Activated CD4-positive, CD25-positive, alpha-beta regulatory T cell treated with anti-CD3 and anti-CD28 coated beads, Interleukin-2, amount 50 U/mL, for 24 hours (primary cell): ENCODE measurements at regions not wholly inside any gene's neighbourhood (a gene's known extent, or its start where the extent isn't known, plus 50 kb on each side); places are given as distances from the start of the nearest gene placed in this dataset.

Source experiments
- ATAC-seq, 2 donors: fragments of 150-1000 bp; cut with Tn5 transposase; one replicate each; pipeline ENCODE4 v1.10.0; 2021; ENCODE audit warnings: mild to moderate bottlenecking in 1 of 2, moderate library complexity in 1 of 2

DNA sequence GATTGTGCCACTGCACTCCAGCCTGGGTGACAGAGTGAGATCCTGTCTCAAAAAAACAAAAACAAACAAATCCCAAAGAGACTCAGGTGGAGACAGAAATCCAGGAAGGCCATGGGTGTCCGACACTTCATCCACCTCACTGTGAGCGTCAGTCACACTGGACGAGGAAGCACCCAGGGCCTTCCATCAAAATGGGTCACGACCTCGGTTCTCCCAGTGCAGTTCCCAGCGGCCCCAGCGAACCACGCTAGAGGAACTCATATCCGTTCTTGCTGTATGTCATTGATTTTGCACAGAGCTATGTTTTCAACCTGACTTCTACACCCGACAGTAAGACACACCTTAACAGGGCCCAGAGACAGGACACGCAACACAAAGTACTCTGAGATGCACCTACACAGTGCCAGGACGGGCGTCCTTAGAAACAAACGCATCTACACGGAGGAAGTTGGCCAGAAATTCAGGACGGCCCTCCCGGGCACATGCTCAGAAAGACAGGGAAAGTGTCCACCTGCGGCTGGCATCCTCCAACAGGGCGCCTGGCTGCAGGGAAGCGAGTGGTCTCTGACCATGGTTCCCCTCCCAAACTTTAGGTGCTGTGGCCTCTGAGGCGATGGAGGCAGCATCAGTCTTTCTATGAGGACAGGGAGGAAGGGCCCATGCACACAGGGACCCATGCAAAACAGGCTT lies 410.5 kb downstream of the CTTN start:
- ATAC-seq: no peak

DNA sequence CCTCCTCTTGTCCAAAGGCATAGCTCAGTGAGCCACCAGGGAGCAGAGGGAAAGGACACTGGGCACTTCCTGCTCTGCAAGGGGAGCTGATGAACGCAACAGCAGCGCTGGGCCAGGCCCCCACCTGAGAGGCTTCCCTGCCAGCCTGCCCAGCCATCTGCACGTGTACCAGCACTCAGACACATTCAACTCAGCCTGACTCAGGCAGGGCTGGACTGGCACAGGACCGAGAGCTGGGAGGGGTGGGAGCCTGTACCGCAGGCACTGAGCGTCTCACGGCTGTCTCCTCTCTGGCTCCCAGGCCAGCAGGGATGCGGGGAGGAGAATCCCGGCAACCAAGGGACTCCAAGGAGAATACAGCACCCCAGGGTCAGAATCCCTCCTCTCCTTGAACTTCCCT lies 411.8 kb downstream of the CTTN start:
- ATAC-seq: no peak

DNA sequence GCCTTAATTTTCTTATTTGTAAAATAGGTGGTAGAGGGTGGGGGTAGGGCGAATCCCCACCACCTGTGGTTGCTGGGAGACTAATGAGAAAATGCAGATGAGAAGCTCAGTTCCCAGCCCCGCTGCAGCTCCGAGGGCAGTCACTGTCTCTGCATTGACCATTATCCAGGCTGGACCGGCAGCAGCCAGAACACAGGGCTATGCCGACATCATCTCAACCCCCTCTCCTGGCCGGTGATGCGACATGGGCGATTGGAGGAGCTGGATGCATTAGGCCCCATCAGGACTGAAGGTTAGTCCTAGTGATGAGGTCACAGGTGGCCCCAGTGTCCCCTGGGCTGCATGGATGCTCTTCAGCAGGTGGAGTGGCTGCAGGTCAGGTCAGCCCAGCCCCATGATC lies 412.4 kb downstream of the CTTN start:
- no peak for ATAC-seq

DNA sequence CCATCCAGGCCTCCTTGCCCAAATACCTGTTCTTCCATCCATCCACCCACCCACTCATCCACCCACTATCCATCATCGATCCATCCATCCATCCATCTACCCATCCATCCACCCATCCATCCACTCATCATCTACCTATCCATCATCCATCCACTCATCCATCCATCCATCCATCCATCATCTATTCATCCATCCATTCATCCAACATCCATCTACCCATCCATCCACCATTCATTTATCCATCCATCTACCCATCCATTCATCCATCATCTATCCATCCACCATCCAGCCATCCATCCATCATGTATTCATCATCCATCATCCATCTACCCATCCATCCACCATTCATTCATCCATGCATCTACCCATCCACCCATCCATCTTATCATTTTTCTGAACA lies 413.2 kb downstream of the CTTN start:
- ATAC-seq: no peak

DNA sequence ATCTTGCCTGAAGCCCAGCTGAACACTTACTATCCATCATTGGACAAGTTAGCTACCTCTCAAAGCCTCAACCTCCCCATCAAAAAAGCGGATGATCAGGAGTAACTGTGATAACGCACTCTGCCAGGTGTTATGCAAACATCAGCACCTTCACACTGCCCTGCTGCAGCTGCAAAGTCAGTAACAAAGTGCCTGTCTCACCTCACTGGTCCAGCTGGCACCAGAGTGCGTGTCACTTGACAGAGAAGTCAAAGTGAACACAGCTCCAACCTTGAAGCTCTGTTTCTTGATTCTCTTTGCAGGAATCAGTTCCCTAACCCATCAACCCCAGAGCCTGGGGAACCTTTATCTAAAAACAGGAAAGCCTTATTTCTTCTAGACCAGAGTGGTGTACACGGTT lies 413.6 kb downstream of the CTTN start:
- no peak for ATAC-seq

DNA sequence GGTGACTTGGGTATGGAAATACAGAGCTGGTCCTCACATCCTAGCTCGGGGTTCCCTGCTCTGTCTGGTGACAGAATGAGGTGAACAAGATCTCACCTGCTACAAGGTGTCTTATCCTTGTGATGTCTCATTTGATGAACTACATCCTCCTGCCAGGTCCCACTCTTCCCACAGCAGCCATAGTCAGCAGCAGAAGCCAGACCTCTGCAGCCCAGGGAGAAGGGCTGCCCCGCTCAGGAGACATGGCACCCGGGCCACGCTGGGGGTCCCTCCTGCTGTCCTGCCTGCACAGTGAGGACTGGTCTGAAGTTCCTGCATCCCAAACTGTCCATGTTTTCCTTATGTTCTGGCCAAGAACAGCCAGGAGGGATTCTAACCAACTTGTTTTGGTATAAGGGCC lies 414.1 kb downstream of the CTTN start:
- no peak for ATAC-seq

DNA sequence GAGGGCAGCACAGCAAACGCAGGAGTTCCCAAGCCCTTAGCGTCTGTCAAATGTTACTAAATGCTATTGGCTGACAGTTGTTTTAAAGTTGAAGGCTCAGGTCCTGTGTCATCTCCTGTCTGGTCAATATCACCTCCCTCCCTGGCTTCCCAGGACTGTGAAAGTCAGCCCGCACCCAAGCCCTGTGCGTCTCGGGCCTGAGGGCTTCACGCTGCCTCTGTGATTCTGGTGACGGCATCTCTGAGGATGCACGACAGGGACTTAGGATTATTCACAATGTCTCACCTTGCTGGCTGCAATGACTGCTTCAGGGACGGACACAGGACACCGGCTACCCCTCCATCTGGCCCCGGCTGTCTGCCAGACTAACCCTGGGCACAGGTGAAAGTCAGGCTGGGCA lies 415.3 kb downstream of the CTTN start:
- no peak for ATAC-seq

DNA sequence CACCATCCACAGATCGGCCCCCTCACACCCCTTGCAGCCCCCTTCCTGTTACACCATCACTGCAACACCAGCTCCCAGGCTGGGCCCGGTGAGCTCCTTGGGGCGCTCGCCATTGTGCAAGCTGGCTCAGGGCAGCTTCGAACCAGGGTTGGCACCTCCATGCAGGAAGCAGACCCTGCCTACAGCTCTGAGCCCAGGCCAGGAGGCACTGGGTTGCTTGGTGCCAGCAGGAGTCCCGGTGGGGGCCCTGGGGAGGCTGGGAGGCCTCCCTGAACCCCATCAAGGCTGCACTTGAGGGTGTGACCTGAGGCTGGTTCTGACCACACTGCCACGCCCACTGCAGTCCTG lies 417.1 kb downstream of the CTTN start:
- no peak for ATAC-seq

DNA sequence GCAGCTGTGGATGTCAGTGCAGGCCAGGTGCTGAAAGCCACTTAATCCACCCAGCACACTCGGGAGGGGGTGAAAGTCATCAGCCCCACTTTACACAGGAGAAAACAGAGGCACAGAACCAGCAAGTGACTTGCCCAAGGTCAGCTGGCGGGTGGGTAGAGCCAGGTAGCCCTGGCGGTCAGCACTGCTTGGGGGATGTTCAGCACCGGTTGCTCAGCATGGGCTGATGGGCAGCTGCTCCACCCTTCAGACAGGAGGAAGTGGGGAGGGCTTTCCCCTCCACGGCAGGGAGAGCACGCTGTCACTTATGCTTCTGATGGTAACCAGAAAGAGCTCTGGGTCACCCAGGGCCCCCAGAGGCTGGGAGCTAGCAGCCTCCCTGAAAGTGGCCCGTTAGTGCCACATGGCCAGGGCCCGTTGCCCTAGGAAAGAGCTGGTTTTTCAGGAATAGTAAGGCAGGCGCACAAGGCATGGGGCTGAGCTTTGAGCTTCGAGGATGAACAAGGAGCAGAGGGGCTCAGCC lies 417.9 kb downstream of the CTTN start:
- no peak for ATAC-seq

DNA sequence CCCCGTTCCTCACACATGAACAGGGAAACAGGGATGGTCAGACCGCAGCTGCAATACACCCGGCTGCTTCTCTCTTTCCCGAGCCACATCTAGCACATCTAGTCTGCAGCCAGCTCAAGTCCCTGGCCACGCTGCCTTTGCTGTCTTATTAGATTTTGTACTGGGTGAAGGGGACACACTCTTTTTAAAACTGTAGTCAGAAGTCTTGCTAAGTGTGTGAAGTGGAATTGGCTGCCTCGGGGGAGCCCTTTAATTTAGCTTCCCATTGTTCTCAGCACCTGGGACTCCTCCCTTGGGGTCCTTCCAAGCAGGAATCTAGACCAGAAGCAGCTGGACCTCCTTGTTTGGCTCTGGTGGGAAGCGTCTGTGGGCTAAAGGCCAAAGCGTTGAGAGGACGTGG lies 420.0 kb downstream of the CTTN start:
- ATAC-seq: no peak

DNA sequence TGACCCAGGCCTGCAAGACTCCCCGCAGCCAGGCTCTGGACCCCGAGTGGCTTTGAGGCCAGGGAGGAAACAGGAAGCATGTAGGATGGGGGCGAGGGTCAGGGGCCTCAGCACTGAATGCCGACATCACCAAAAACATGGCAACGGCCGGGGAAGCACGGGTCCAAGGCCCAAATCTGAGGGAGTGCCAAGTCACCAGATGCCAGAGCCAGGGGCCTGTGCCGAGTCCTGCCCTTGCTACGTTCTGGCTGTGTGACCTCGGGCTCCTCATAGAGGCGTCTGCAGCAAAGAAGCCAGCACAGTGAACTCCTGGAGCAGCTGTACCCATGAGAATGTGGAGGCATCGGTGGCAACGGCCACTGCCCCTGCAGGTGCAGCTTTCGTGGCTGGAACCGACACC lies 420.7 kb downstream of the CTTN start:
- ATAC-seq: no peak

DNA sequence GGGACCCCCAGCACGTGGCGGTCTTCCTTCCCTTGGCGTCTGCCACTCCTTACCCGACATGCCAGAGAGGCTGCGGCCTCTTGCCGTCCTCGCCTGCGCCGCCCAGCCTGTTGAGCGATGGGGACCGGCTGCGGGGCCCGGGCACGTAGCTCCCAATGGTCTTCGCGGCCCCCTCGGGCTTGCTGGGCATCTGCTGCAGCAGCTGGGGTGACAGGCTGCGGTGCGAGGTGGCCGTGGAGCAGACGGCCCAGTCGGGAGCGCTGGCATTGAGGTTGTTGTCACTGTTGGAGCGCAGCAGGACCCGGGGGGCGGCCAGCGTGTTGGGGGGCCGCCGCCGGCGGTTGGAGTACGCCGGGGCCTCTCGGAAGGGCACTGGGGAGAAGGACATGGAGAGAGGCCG lies 422.0 kb downstream of the CTTN start:
- ATAC-seq: no peak

DNA sequence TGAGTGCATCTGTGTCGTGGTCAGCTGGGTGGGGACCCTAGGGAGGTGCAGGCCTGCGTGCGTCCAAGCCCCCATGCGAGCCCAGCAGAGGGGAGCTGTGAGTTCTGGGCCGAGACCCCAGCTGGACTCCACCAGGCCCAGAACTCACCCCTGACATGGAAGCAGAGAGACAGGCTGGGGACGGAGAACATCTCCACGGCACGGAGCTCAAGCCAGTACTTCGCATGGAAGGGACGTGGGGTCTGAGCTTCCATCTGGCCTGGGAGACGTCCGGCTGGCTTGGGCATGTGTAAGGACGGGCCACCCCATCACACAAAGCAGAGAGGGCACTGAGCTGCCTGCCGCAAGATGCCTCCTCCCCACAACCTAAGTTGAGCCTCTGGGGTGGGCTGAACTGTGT lies 422.4 kb downstream of the CTTN start:
- no peak for ATAC-seq

DNA sequence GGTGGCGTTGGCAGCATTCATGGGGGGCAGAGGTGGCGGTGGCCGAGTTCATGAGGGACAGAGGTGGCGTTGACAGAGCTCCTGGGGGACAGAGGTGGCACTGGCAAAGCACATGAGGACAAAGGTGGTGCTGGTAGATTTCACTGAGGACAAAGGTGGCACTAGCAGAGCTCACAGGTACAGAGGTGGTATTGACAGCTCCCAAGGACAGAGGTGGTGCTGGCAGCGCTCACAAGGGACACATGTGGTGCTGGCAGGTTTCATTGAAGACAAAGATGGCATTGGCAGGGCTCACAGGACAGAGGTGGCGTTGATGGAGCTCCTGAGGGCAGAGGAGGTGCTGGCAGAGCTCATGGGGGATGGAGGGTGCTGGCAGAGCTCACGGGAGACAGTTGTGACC lies 425.4 kb downstream of the CTTN start:
- no peak for ATAC-seq

DNA sequence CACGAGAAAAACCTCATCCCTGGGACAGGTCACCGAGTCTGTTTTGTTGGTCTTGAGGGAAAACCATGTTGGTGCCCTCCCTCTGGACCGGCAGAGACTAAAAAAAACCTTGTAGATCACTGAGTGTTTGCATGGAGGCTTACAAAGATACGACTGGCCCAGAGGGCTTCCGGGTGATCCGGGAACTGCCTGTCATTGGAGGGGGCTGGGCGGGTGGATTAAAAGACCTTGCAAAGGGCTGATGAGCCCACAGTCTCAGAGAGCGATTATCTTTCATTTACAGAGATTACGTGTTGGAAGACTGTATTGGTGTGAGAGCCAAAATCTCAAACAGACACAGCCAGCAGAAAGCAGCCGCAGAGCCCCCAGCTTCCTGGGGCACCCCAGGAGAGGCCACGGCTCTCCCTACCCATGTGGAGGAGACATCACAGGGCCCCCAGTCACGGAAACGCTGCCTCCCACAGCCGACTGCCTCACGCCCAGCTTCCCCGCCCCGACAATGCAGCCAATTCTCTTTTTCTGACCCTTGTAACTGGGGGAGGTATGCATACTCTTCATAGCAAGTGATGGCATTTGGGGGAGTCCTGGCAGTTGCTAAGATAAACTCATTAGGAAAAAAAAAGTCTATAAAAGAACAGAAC lies 426.4 kb downstream of the CTTN start:
- no peak for ATAC-seq

DNA sequence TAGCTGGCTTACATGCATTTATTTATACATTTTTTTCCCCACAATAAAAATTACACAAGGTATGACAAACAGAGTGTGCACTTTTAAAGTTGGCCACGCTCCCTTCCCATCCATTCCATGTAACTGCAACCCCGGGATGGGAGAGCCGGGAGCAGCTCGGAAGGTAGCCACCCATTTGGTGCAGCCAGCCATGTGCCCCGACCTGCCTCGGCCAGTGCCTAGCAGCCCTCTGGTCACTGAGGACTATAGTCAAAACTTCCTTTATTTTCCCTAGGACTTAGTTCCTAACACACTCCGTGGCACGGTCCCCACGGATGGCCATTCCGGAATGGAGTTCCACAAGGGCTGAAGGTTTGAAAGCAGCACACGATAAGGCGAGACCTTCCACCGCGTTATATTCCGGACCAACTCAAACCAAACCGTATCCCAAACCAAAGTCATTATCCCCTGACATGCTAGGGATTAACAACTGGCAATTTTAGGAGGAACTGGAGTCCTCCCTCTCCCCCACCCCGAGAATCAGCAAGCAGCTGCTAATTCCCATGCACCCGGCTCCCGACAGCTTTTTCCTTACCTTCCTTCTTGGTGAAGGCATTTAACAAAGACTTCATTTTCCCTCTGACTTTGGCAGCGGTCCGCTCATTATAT lies 426.4 kb downstream of the SHANK2 start:
- ATAC-seq: no peak

DNA sequence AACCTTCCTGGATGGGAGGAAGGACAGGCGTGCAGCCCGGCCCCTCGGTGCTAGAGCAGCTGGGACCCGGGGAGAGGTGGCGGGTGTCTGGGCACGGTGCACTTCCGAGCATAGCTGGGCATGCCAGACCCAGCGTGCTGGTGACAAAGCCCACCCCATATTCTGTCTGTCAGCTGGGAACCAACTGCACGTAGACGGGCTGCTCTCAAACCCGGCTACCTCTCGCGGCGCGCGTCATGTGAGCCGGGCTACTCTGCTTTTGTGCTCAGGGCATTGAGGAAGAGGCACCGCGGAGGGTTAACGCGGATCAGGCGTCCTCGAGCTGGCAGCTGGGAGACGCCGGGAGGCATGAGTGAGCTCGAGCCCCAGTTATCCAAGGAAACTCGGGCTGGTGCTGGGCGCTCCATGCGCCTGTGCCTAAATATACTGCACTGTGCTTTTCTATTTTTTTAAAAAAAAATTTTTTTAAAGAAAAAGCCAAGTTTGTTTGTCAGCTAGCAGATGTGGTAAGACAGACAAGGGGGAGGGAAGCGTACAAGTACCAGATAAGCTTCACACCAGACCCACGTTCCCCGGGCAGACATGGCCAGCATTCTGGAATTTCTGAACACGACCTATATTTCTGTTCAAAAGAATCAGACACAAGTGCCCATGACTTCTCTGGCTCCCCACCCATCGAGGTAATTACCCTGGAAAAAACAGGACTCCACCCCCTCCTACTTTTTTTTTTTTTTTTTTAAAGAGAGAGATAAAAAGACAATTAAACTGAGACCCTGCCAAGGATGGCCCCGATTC lies 425.6 kb downstream of the SHANK2 start:
- ATAC-seq: no peak

DNA sequence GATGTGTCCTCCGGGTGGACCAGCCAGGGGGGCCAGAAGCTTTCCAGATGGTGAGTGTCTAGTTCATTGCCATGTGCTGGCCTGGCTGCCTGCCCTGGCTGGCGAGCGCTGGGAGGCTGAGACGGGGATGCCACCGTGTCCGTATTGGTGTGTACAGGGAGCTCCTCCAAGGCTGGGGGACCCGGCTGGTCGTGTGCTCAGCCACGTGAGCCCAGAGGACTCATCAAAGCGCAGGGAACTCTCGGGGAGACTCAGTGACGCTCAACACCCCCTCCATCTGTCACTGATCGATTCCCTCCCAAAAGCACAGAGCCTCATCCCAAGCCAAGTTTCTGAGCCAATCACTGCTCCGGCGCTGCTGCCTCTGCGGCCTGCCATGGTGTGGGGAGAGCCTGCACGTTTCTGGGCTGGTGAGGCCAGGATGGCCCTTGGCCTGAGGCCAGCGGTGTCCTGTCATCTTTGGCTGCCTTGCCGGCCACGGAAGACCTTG lies 423.7 kb downstream of the SHANK2 start:
- no peak for ATAC-seq

DNA sequence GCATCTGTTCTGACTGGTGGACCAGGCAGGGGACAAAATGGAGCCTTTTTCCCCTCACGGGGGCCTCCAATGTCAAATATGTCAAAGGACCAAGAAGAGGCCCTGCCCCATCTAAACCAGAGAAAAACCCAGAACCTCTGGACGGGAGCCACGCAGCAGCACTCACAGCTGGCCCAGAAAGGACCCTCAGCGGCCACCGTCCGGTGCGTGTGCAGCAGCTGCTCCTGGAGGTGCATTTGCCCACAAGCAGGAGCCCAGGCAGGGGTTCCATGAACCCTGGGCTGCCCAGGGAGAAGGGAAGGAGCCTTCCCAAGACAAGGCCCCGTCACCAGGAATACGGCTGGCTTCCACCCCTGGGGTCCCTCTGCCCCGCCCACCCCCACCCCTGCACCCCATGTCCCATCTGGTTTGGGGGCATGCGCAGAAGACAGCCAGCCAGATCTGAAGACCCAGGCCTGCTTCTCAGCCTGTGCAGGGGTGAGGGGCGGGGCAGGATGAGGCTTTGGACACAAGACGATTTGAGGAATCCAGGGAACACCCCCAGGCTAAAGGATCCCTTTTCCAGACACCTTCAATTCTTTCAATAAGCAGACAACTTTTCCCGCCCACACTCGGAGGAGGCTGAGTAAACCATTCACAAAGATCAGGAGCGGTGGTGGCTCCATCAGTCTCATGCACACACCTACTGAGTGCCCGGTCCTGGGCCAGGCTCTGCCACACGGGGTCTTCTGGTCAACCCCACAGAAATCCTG lies 423.1 kb downstream of the SHANK2 start:
- ATAC-seq: no peak

DNA sequence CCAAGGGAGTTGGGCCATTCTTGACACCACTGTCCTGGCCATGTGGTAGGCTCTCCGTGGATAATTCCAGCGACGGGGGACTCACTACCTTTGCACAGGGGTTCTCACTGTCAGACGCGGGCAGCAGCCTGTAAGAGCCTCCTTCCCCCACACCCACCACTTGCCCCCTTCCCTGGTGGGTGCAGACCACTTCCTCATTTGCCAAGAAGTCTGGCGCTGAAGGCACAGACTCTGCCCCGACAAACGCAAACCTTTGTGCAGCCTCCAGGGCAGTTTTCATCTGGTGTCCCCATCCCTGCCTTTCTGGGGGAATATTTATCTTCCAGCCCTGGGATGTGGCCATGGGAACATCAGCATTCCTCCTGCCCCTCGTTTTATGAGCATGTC lies 422.5 kb downstream of the SHANK2 start:
- ATAC-seq: no peak

DNA sequence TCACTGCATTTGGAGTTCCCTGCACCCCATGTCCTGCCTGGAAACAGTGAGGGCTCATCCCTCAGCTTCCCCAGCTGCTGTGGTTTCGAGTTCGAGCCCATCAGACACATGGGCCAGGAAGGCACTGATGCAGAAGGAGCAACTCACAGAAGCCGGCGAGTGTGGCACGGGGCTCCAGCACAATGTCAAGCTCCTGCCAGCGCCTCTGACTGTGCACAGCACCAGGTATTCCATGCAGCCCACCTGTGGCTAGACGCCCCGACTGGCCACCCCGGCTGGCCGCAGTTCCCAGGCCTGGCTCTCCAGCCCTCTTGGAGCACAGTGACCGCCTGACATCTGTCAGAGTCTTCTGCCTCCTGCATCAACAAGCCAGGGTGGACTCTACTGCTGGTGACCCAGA lies 419.4 kb downstream of the SHANK2 start:
- ATAC-seq: no peak

DNA sequence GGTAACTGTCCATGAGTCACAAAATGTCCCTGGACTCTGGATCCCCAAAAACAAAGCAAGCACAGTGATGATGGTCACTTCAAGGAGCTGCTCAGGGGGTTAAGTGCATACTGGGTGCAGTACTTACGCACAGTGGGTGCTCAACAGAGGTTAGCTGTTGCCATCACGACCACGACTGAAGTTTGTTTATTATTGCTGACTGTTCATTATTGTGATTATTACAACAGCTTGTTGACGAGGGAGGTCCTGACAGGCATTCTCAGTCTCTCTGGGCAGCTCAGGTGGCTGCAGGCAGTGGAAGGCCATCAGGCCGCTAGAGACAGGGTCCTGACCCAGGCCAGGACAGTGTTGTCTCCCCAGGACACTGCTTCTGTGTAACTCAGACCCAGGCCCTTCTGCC lies 418.8 kb downstream of the SHANK2 start:
- no peak for ATAC-seq
